ENCODE measurements at regions not wholly inside any gene's neighbourhood (a gene's known extent, or its start where the extent isn't known, plus 50 kb on each side); places are given as distances from the start of the nearest gene placed in this dataset.

DNA sequence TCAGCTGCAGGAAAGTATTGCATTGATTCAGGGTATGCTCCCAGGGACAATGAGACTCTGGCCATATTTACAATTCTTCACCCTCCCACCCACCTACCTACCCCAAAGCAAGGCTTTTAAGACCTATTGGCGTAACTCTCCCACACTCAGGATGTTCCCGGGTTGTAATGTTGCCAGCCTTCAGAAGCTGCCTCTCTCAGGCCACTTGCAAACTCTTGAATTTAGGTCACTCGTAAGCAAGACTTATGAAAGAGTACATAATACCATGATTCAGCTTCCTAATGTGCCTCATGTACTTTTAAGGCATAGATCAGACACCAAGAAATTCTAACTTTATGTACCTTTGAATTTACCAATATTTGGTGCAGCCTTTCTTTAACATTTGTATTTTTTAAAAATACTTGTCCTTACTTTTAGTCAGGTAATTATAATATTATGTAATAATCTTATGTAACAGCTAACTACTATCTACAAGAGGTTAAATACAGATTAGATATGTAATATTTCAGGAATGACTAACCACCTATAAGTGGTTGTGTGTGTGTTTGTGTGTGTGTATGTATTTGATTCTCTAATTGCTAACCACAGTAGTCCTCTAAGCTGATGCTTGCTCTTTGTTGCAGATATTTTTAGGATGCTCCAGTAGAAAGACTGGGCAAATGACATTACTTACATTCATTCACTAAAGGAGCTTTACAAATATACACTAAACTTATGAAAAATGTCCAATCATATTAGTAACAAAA is 630.5 kb upstream of the MEF2C start:
- TF ChIP-seq EZH2 (IDR thresholded peaks at IDR 0.05; ENCODE audit: insufficient read depth, poor library complexity, severe bottlenecking) (no peak), EZH2phosphoT487 (IDR thresholded peaks at IDR 0.05; ENCODE audit: insufficient read depth, low read depth) (no peak)
